H1 (cell line): ENCODE measurements at regions not wholly inside any gene's neighbourhood (a gene's known extent, or its start where the extent isn't known, plus 50 kb on each side); places are given as distances from the start of the nearest gene placed in this dataset.

Experiments used
- CTCF ChIP-seq, 3 experiments: IDR thresholded peaks; 1 replicate in 2 of 3; 2 replicates in 1 of 3; pipeline versions ENCODE4 v1.5.1 to v1.6.1; 2011; ENCODE audit warnings: low read length in 3 of 3, mild to moderate bottlenecking in 3 of 3, inconsistent platforms in 2 of 3, low read depth in 1 of 3, moderate library complexity in 1 of 3; ENCODE audit not compliant: insufficient read depth in 1 of 3; ENCODE audit errors: control extremely low read depth in 1 of 3
- E2F6 ChIP-seq: IDR thresholded peaks from 2 replicates; pipeline ENCODE4 v1.6.1; 2012; ENCODE audit warnings: inconsistent platforms
- EP300 ChIP-seq, 2 experiments: IDR thresholded peaks; 1 replicate in 1 of 2; 2 replicates in 1 of 2; pipeline ENCODE4 v1.6.1; 2011 to 2012; ENCODE audit warnings: low read depth in 2 of 2, low read length in 2 of 2, mild to moderate bottlenecking in 2 of 2, borderline replicate concordance in 1 of 2, inconsistent platforms in 1 of 2, moderate library complexity in 1 of 2
- SP4 ChIP-seq: IDR thresholded peaks from 2 replicates; pipeline ENCODE4 v1.6.1; 2012; ENCODE audit warnings: low read length, inconsistent platforms

GRCh38 chr2:63785096-63785495 lies 56.6 kb upstream of the UGP2 start (continued):
- TF ChIP-seq E2F6, result no peak
- no peak for TF ChIP-seq SP4
- TF ChIP-seq EP300 (IDR thresholded peaks at IDR 0.05; ENCODE audit: borderline replicate concordance in 1 of 2, low read depth in 2 of 2, low read length in 2 of 2), result no peak
- no peak for TF ChIP-seq CTCF (IDR thresholded peaks at IDR 0.05; ENCODE audit: control extremely low read depth in 1 of 3, insufficient read depth in 1 of 3, low read depth in 1 of 3, low read length in 3 of 3)
